GM23338 (cell line): ENCODE measurements at regions not wholly inside any gene's neighbourhood (a gene's known extent, or its start where the extent isn't known, plus 50 kb on each side); places are given as distances from the start of the nearest gene placed in this dataset.

Experiments
- ATAC-seq: fragments of 200-7000 bp; cut with Tn5 transposase; 3 replicates; pipeline ENCODE4 v1.9.1; 2020
- DNase-seq: peaks from one replicate; pipeline ENCODE4 v3.0.0-alpha.2; 2015; ENCODE audit warnings: low spot score
- H2AFZ ChIP-seq: fragments of 200-600 bp; sonication (generic); 2 replicates; pipeline ENCODE4 v1.8.0; 2016; ENCODE audit warnings: antibody characterized with exemption, mild to moderate bottlenecking, moderate library complexity
- H3F3A ChIP-seq: fragments of 200-600 bp; sonication (generic); replicated peaks from 2 replicates; pipeline ENCODE4 v1.8.0; 2017; ENCODE audit warnings: antibody characterized with exemption, mixed run types, low read depth
- H3K27ac ChIP-seq: fragments of 200-600 bp; sonication (generic); 2 replicates; pipeline ENCODE4 v1.6.1; 2016; ENCODE audit warnings: low read depth
- H3K27me3 ChIP-seq: fragments of 200-600 bp; sonication (generic); 2 replicates; pipeline ENCODE4 v1.8.0; 2016; ENCODE audit warnings: mild to moderate bottlenecking, mixed run types, moderate library complexity; ENCODE audit not compliant: insufficient read depth
- H3K36me3 ChIP-seq: fragments of 200-600 bp; sonication (generic); 2 replicates; pipeline ENCODE4 v1.8.0; 2016; ENCODE audit warnings: mild to moderate bottlenecking; ENCODE audit not compliant: insufficient read depth
- H3K4me1 ChIP-seq: fragments of 200-600 bp; sonication (generic); 2 replicates; pipeline ENCODE4 v1.8.0; 2016; ENCODE audit warnings: mild to moderate bottlenecking, moderate library complexity; ENCODE audit not compliant: insufficient read depth
- H3K4me2 ChIP-seq: fragments of 200-600 bp; sonication (generic); 2 replicates; pipeline ENCODE4 v1.7.1; 2017; ENCODE audit warnings: mixed run types
- H3K4me3 ChIP-seq: fragments of 200-600 bp; sonication (generic); 2 replicates; pipeline ENCODE4 v1.6.1; 2016; ENCODE audit warnings: mixed run types
- H3K79me2 ChIP-seq: fragments of 200-600 bp; sonication (generic); replicated peaks from 2 replicates; pipeline ENCODE4 v1.8.0; 2017; ENCODE audit warnings: mild to moderate bottlenecking; ENCODE audit not compliant: insufficient read depth
- H3K9me2 ChIP-seq: fragments of 200-600 bp; sonication (generic); 2 replicates; pipeline ENCODE4 v1.8.0; 2017; ENCODE audit not compliant: insufficient read depth
- H4K20me1 ChIP-seq: fragments of 200-600 bp; sonication (generic); replicated peaks from 2 replicates; pipeline ENCODE4 v1.8.0; 2017; ENCODE audit warnings: mild to moderate bottlenecking; ENCODE audit not compliant: insufficient read depth
- H3K27ac Mint-ChIP-seq: 2 replicates; pipeline ENCODE4 v1.8.0; 2020; ENCODE audit warnings: inconsistent platforms, mild to moderate bottlenecking, moderate library complexity, mixed read lengths
- H3K27me3 Mint-ChIP-seq: 3 replicates; pipeline ENCODE4 v1.8.0; 2022; ENCODE audit warnings: low read depth, mild to moderate bottlenecking, moderate library complexity, mixed read lengths, inconsistent platforms; ENCODE audit not compliant: insufficient read depth, poor library complexity
- H3K36me3 Mint-ChIP-seq: 3 replicates; pipeline ENCODE4 v1.8.0; 2021; ENCODE audit warnings: low read depth, mild to moderate bottlenecking, inconsistent platforms, moderate library complexity, mixed read lengths
- H3K4me1 Mint-ChIP-seq: 3 replicates; pipeline ENCODE4 v1.8.0; 2020; ENCODE audit warnings: mild to moderate bottlenecking, inconsistent platforms, mixed read lengths
- H3K4me3 Mint-ChIP-seq: 3 replicates; pipeline ENCODE4 v1.8.0; 2021; ENCODE audit warnings: moderate library complexity, mild to moderate bottlenecking, inconsistent platforms, mixed read lengths
- H3K9me3 Mint-ChIP-seq: 3 replicates; pipeline ENCODE4 v1.8.0; 2020; ENCODE audit warnings: moderate library complexity, mild to moderate bottlenecking, inconsistent platforms, mixed read lengths
- CREB1 ChIP-seq: fragments of 250-450 bp; sonication (Bioruptor Pico); IDR thresholded peaks from 2 replicates; pipeline ENCODE4 v1.5.0; 2020; ENCODE audit warnings: low read depth, mild to moderate bottlenecking, moderate library complexity
- EZH2 ChIP-seq: fragments of 200-600 bp; sonication (generic); IDR thresholded peaks from one replicate; pipeline ENCODE4 v1.8.0; 2017; ENCODE audit warnings: antibody characterized with exemption, mild to moderate bottlenecking, low read depth; ENCODE audit not compliant: unreplicated experiment
- EZH2phosphoT487 ChIP-seq: fragments of 200-600 bp; sonication (generic); IDR thresholded peaks from one replicate; pipeline ENCODE4 v1.8.1; 2018; ENCODE audit warnings: antibody characterized with exemption; ENCODE audit not compliant: unreplicated experiment
- JUNB ChIP-seq: IDR thresholded peaks from one replicate; pipeline ENCODE4 v1.6.1; 2016; ENCODE audit warnings: antibody characterized with exemption; ENCODE audit not compliant: unreplicated experiment
- NANOG ChIP-seq: IDR thresholded peaks from 2 replicates; pipeline ENCODE4 v1.6.1; 2016; ENCODE audit warnings: antibody characterized with exemption, borderline replicate concordance
- POLR2AphosphoS5 ChIP-seq: IDR thresholded peaks from 2 replicates; pipeline ENCODE4 v1.6.1; 2016; ENCODE audit warnings: antibody characterized with exemption, low read depth
- STAT1 ChIP-seq: IDR thresholded peaks from one replicate; pipeline ENCODE4 v1.6.1; 2016; ENCODE audit warnings: antibody characterized with exemption; ENCODE audit not compliant: unreplicated experiment
- ZNF114 ChIP-seq: fragments of 250-450 bp; sonication (Bioruptor Pico); IDR thresholded peaks from 2 replicates; pipeline ENCODE4 v1.5.0; 2020; ENCODE audit warnings: mild to moderate bottlenecking, moderate library complexity
- ZNF331 ChIP-seq: fragments of 250-450 bp; sonication (Bioruptor Pico); IDR thresholded peaks from 2 replicates; pipeline ENCODE4 v1.5.0; 2020; ENCODE audit warnings: low read depth, mild to moderate bottlenecking, moderate library complexity
- TF ChIP-seq, protein P1 (sequence below), 2 experiments: fragments of 200-600 bp in 1 of 2; sonication (generic) in 1 of 2; conservative IDR thresholded peaks; 2 replicates each; pipeline versions ENCODE4 v1.5.1 to v1.6.1; 2016 to 2017; ENCODE audit warnings: antibody characterized with exemption in 2 of 2, low read depth in 2 of 2, mild to moderate bottlenecking in 2 of 2, moderate library complexity in 1 of 2
- TF ChIP-seq, protein P2 (sequence below): IDR thresholded peaks from one replicate; pipeline ENCODE4 v1.6.1; 2018; ENCODE audit warnings: antibody characterized with exemption; ENCODE audit not compliant: unreplicated experiment

DNA sequence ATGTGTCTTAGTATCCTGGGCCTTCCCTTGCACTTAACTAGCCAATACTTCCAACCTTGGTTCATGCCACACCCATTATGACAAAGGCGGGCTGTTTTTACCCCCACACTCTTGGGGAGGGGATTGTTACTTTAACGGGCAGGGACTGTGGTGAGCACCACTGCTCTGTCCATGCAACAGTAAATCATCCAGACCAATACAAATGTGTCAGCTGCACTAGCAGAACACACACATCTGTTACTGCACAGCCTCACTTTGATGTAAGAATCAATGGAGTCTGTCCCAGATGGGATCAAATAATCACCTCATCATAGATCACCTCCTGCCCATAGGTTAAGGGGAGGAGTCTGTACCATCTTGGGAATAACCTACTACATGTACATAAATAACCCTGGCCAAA is 58.1 kb downstream of the NPAP1 start:
- H3K4me2 ChIP-seq, result no peak overlapping the region
- H3K9me3 Mint-ChIP-seq, result peaks cover 40% of the 10 kb centered on the region
- H3K4me1 Mint-ChIP-seq, result no peaks in the 10 kb centered on the region; the same call in 2 of the 3 replicates
- no peak overlapping the region for H3K27ac Mint-ChIP-seq
- no peak for ATAC-seq
- H3K36me3 Mint-ChIP-seq, result peaks cover 4% of the 10 kb centered on the region; the same call in 1 of the 3 replicates
- no peak overlapping the region for H3K4me3 Mint-ChIP-seq
- H3K79me2 ChIP-seq, result no peaks in the 10 kb centered on the region
- H4K20me1 ChIP-seq, result no peaks in the 10 kb centered on the region
- H3K27ac ChIP-seq, result no peak overlapping the region
- H3F3A ChIP-seq, result no peaks in the 10 kb centered on the region
- H3K27me3 ChIP-seq, result no peaks in the 10 kb centered on the region
- H3K4me1 ChIP-seq, result no peaks in the 10 kb centered on the region
- no peak for DNase-seq
- no peaks in the 10 kb centered on the region for H3K27me3 Mint-ChIP-seq
- H2AFZ ChIP-seq, result no peak overlapping the region
- H3K9me2 ChIP-seq, result peaks cover 10% of the 10 kb centered on the region; the same call in 1 of the 2 replicates
- no peak overlapping the region for H3K4me3 ChIP-seq
- TF ChIP-seq STAT1 (no peak), CREB1 (CRISPR knock-in tag) (no peak), NANOG (no peak), ZNF114 (CRISPR knock-in tag) (no peak), EZH2phosphoT487 (no peak)
- no peaks in the 10 kb centered on the region for H3K36me3 ChIP-seq

DNA sequence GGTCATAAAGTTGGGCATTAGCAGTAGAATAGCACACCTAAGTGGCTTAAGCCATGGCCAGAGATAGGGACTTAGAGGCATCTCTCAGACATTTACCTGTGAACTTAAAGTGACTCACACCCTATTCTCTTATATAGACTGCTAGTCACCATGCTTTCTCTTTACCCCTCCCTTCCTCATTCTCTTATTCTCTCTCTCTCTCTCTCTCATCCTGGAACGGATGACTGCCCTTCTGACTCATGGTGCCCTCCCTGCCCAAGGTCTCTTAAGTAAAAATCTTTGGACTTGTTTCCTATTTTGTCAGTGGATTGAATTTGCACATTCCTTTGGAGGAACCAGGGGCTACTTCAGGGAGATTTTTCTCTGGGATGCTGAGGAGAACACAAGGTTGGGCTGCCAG is 58.8 kb downstream of the NPAP1 start:
- Histone ChIP-seq H3K27me3 (no peaks in the 10 kb centered on the region), H3K79me2 (no peaks in the 10 kb centered on the region), H3K4me3 (no peak overlapping the region), H3K36me3 (no peaks in the 10 kb centered on the region), H3K27ac (no peak overlapping the region), H3K4me1 (no peaks in the 10 kb centered on the region), H3F3A (no peaks in the 10 kb centered on the region), H2AFZ (no peak overlapping the region), H3K4me2 (no peak overlapping the region), H4K20me1 (no peaks in the 10 kb centered on the region), H3K9me2 (peaks cover 10% of the 10 kb centered on the region; the same call in 1 of the 2 replicates)
- peaks cover 2% of the 10 kb centered on the region; the same call in 1 of the 3 replicates for H3K36me3 Mint-ChIP-seq
- TF ChIP-seq ZNF331 (CRISPR knock-in tag) (no peak), JUNB (no peak), NANOG (no peak), EZH2 (no peak), STAT1 (no peak), ZNF114 (CRISPR knock-in tag) (no peak), POLR2AphosphoS5 (no peak), CREB1 (CRISPR knock-in tag) (no peak)
- TF ChIP-seq, protein P1, sequence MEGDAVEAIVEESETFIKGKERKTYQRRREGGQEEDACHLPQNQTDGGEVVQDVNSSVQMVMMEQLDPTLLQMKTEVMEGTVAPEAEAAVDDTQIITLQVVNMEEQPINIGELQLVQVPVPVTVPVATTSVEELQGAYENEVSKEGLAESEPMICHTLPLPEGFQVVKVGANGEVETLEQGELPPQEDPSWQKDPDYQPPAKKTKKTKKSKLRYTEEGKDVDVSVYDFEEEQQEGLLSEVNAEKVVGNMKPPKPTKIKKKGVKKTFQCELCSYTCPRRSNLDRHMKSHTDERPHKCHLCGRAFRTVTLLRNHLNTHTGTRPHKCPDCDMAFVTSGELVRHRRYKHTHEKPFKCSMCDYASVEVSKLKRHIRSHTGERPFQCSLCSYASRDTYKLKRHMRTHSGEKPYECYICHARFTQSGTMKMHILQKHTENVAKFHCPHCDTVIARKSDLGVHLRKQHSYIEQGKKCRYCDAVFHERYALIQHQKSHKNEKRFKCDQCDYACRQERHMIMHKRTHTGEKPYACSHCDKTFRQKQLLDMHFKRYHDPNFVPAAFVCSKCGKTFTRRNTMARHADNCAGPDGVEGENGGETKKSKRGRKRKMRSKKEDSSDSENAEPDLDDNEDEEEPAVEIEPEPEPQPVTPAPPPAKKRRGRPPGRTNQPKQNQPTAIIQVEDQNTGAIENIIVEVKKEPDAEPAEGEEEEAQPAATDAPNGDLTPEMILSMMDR (conservative IDR thresholded peaks at IDR 0.05; ENCODE audit: low read depth in 2 of 2), result no peak
- TF ChIP-seq, protein P2, sequence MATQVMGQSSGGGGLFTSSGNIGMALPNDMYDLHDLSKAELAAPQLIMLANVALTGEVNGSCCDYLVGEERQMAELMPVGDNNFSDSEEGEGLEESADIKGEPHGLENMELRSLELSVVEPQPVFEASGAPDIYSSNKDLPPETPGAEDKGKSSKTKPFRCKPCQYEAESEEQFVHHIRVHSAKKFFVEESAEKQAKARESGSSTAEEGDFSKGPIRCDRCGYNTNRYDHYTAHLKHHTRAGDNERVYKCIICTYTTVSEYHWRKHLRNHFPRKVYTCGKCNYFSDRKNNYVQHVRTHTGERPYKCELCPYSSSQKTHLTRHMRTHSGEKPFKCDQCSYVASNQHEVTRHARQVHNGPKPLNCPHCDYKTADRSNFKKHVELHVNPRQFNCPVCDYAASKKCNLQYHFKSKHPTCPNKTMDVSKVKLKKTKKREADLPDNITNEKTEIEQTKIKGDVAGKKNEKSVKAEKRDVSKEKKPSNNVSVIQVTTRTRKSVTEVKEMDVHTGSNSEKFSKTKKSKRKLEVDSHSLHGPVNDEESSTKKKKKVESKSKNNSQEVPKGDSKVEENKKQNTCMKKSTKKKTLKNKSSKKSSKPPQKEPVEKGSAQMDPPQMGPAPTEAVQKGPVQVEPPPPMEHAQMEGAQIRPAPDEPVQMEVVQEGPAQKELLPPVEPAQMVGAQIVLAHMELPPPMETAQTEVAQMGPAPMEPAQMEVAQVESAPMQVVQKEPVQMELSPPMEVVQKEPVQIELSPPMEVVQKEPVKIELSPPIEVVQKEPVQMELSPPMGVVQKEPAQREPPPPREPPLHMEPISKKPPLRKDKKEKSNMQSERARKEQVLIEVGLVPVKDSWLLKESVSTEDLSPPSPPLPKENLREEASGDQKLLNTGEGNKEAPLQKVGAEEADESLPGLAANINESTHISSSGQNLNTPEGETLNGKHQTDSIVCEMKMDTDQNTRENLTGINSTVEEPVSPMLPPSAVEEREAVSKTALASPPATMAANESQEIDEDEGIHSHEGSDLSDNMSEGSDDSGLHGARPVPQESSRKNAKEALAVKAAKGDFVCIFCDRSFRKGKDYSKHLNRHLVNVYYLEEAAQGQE, result no peak
- peaks cover 34% of the 10 kb centered on the region for H3K9me3 Mint-ChIP-seq
- no peak for DNase-seq
- H3K27me3 Mint-ChIP-seq, result no peaks in the 10 kb centered on the region
- no peaks in the 10 kb centered on the region; the same call in 2 of the 3 replicates for H3K4me1 Mint-ChIP-seq
- H3K4me3 Mint-ChIP-seq, result no peak overlapping the region
- H3K27ac Mint-ChIP-seq, result no peak overlapping the region
- no peak for ATAC-seq
